Embryonic facial prominence (tissue), 1 donor: ENCODE measurements at regions not wholly inside any gene's neighbourhood (a gene's known extent, or its start where the extent isn't known, plus 50 kb on each side); places are given as distances from the start of the nearest gene placed in this dataset.

Experiments used
- DNase-seq: peaks from one replicate; pipeline ENCODE4 v3.0.0-alpha.2; 2016; ENCODE audit errors: extremely low spot score

DNA sequence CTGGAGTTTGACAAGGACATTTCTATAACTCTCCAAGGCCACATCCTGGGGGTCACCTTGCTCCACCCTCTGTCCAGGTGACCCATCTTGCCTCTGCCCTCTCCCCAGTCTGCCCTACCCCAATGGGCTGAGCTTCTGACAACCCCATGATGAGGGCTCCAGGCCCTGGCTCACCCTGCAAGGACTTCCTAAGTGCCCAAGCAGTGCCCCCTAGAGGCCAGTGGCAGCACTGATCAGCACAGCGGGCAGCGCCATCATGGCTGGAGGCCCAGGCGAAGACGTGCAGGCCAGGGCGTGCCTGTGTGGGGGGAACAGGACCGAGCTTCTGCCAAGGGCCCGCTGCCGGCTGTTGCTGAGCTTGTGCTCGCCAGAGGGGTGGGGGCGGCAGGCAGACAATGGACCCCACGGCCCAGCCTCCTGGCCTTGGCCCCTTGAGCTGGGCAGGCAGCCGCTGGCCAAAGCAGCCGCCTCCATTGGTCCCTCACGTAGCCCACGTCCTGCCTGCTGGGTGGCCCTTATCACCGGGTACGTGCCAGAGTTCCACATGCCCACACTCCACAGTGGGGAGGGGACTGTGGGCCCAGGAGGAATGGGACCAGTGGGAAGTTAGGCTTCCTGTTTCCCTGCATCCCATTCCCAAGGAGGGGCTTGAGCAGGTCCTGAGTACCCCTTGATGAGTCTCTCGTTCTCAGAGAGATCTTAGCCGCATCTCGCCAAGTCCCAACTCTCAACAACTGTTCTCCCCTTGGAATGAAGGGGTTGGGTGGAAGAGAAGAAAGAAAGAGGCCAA, 64.3 kb downstream of the MRPL14 start:
- DNase-seq = no peak

GRCh38 chr6:44062105-44062770, 65.0 kb downstream of the MRPL14 start:
- no peak for DNase-seq

- DNase-seq = no peak
Observed at GRCh38 chr6:44061375-44062104, 65.7 kb downstream of the MRPL14 start.

DNA sequence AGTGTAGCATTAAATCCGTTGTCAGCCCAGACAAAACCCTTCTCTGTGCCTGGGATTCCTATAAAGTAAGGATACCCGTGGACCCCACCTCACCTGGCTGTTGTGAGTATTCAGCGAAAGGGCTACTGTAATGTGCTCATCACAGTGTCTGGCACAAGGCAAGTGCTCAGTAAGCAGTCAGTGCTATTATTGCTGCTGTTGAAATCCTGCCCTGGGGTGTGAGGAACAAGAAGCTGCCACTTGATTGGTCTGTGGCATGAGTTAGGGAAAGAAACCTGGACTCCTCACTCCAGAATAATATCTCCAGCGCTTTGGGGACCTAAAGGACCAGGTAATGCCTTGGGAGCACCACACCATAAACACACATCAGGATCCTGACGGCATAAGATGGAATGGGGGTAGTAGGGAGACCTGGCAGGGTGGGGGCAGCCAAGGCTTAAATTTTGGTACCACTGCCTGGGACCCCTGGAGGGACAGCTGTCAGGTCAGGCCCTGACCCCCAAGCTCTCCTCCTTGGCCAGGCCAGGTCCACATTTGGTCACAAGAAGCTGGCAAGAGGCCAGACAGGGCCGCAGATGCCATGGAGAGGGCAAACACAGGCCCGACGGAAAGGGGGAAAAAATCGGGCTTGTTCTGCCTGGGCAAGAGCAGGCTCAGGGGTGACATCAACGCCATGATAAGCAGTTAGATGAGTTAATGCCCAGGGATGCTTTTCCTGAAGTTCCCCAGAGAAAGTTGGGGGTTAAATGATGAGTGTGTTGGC, 66.5 kb downstream of the MRPL14 start:
- no peak for DNase-seq

- DNase-seq = no peak
Observed at GRCh38 chr6:44059359-44060346, 67.6 kb downstream of the MRPL14 start.

- DNase-seq = no peak
Observed at GRCh38 chr6:44058617-44059358, 68.5 kb downstream of the MRPL14 start.

DNA sequence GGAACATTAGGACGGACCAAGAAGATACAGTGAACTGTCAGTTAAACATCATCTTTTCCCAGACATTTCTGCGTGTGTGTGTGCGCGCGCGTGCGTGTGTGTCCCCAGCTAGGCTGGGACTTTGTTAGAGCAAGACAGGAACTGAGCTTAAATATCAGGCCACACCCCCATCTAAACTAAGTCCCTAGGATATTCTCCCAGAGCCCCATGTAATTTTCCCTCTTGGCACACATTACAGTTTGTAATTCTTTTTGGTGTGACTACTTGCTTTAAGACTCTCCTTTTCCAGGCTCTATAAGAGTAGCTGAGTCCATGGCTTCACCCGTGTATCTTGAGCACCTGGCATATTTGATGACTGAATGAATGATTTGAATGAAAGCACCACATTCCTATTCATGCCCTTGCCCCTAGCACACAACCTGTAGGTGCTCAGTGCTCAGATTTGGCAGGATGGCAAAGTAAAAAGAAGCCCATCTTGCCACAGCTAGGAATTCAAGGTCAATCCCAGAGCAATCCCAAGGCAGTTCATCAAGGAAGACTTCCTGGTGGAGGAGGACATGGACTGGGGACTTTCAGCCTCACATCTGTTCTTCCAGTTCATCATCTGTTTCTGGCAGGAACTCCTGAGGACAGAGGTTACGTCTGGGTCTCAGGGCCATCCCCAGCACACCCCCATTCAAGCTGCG, 69.2 kb downstream of the MRPL14 start:
- no peak for DNase-seq

GRCh38 chr6:44057238-44057930, 69.9 kb downstream of the MRPL14 start:
- no peak for DNase-seq

- no peak for DNase-seq
Observed at GRCh38 chr6:44056392-44057237, 70.6 kb downstream of the MRPL14 start.

DNA sequence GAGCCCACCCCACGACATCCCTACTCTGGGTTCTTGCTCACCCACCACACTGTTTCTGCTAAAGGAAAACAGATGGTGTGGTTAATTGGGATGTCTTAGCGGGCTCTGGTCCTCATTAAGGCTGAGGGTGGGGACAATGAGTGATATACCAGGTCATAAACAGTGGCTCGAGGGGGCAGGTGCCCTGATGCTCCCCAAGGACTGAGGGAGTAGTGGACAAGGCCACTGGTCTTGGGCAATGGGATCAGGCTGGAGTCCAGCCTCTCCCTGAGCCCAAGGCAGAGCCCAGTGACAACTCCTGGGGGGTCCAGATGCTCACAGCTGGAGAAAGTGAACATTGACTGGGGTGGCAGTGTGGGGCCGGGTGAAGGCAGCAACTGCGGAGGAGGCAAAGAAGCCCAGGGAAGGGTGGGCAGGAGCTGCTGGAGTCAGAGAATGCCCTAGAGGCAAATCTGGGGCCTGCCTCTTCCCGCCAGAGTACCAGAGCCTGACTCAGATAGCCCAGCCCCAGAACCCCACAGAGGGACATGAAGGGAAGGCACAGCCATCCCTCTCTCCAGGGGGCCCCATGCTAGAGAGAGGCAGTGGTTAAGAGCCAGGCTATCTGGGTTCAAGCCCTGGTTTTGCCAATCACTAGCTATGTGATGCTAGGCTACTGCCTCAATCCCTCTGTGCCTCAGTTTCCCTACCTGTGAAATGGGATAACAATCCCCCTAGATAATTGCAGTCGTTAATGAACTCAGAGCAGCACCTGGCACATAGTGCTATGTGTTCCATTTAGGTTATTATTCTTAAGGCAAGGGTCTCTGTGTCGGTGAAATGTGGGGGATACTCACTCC, 72.3 kb downstream of the MRPL14 start:
- DNase-seq = no peak

GRCh38 chr6:44053760-44054556, 73.3 kb downstream of the MRPL14 start:
- DNase-seq = no peak

DNA sequence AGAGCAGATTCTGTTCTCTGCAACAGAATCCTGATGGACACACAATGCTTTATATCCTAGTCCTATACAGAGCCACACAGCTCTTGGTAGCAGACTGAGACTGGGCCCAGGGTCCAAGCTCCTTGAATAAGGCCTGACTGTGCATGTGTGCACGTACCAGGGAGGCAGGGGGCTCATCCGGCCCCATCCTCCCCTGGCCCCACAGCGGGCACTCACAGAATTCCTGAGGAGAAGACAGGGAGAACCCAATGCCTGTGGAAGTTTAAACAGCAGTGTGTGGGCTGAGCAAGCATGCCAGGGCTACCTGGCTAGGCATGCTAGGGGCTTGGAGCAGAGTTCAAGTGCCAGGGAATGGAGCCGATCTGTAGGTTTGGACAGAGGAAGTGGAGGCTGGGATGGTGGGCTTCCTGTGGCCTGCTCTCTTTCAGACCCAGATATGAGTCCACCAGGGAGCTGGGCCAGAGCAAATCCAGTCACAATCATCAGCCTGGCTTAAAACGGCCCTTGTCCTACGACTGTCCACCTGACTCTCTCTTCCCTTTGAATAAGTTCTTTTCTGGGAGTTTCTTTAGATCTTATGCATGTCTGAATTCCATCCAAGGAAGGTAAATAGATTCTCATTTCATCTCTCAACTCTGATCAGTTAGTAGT, 74.0 kb downstream of the MRPL14 start:
- DNase-seq = no peak

- DNase-seq = no peak
Observed at GRCh38 chr6:44052419-44053023, 74.7 kb downstream of the MRPL14 start.

DNA sequence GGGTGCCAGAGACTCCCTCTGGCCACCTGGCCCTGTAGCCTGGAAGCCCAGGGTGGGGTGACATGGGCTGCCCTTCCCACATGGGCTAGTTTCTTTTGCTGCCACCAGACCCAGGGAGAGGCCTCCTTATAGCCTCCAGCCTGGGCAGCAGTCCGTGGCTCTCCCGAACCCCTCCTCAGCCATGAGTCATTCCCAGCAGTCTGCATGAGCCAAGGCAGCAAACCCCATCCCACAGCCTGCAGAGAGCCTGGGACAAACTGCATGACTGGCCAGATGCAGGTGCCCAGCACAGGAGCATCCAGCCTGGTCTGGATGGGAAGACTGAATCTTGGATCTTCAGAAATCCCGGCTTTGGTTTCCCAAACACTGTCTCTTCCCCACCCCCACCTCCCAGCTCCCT, 75.7 kb downstream of the MRPL14 start:
- DNase-seq = no peak

DNA sequence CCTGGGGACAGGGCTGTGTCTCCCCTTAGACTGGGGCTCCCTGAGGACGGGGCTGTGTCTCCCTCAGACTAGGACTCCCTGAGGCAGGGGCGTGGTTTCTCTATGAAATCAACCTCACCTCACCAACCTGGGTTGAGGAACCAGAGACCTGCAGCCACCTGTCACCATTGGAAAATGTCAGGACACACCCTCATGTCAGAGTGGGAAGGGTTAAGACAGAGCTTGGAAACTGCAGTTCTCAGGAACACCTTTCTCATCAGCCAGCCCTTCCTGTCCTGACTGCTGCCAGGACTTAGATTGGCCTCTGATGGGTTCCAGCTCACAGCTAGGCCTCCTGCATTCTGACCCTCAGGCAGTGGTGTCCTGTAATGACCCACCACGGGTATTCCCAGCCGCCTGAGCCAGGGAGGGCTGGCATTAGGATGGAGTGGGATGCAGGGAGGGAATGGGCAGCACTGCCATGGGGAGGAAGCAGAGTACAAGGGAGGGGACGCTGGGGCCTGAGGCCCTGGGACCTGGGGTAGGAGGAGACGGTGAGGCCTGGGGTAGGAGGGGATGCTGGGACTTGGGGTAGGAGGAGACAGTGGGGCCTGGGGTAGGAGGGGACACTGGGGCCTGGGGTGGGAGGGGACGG, 76.3 kb downstream of the MRPL14 start:
- no peak for DNase-seq
